Ovary (tissue), 7 donors: ENCODE measurements at regions not wholly inside any gene's neighbourhood (a gene's known extent, or its start where the extent isn't known, plus 50 kb on each side); places are given as distances from the start of the nearest gene placed in this dataset.

Experiments used
- DNase-seq, 5 donors: peaks; one replicate each; pipeline ENCODE4 v3.0.0-alpha.2; 2019 to 2020
- H3K27ac ChIP-seq, 2 donors: fragments of 200-600 bp; one replicate each; pipeline versions ENCODE4 v1.5.1 to v1.8.0; 2019 to 2022
- H3K27me3 ChIP-seq: fragments of 200-600 bp; one replicate; pipeline ENCODE4 v1.8.0; 2022
- H3K36me3 ChIP-seq: fragments of 200-600 bp; sonication (generic); one replicate; pipeline ENCODE4 v1.5.1; 2019
- H3K4me1 ChIP-seq: one replicate; pipeline ENCODE4 v1.8.1; 2013; ENCODE audit warnings: mild to moderate bottlenecking, moderate library complexity; ENCODE audit not compliant: insufficient read depth
- H3K4me3 ChIP-seq: fragments of 200-600 bp; sonication (generic); one replicate; pipeline ENCODE4 v1.5.1; 2017
- H3K9me3 ChIP-seq, 2 donors: fragments of 200-600 bp in 1 of 2; sonication (generic) in 1 of 2; one replicate each; pipeline versions ENCODE4 v1.5.1 to v1.8.1; 2013 to 2019; ENCODE audit warnings: mild to moderate bottlenecking in 1 of 2, moderate library complexity in 1 of 2
- EP300 ChIP-seq: sonication (generic); formaldehyde crosslinking; IDR thresholded peaks from one replicate; pipeline ENCODE4 v1.6.1; 2017; ENCODE audit warnings: antibody characterized with exemption
- POLR2A ChIP-seq: fragments of 450-650 bp; IDR thresholded peaks from one replicate; pipeline ENCODE4 v1.6.1; 2017; ENCODE audit warnings: antibody characterized with exemption, mild to moderate bottlenecking, moderate library complexity
- WGBS, 3 donors: extraction: QIAGEN DNeasy Blood & Tissue Kit in 1 of 3; methylation state at CpG; one replicate each; pipeline versions ENCODE4 v1.1.5 to v1.1.7; 2013 to 2017; 5-methylcytosine and 5-hydroxymethylcytosine counted together
- intact Hi-C, 4 donors: fragments of 100-400 bp; cut with DNase I; formaldehyde crosslinking; loops; one replicate each; pipeline versions ENCODE4 v1.11.0 to v1.15.1; 2022 to 2023
- TF ChIP-seq, protein P1 (sequence below), 3 donors: fragments of 450-650 bp in 2 of 3; fragments of 200-600 bp in 1 of 3; IDR thresholded peaks; one replicate each; pipeline versions ENCODE4 v1.5.1 to v1.8.0; 2016 to 2022; ENCODE audit warnings: antibody characterized with exemption in 3 of 3, mild to moderate bottlenecking in 1 of 3
- donor health status: DM: no; HTN: no; CAD: no; lungs with moderate emphysema.
- donor health status: DM: no; HTN: no; CAD: no.
- donor health status: Bipolar disorder and iron deficiency.
- donor health status: DM: no; HTN: no; CAD: no.
- donor health status: DM: yes; HTN: yes; CAD: no.

DNA sequence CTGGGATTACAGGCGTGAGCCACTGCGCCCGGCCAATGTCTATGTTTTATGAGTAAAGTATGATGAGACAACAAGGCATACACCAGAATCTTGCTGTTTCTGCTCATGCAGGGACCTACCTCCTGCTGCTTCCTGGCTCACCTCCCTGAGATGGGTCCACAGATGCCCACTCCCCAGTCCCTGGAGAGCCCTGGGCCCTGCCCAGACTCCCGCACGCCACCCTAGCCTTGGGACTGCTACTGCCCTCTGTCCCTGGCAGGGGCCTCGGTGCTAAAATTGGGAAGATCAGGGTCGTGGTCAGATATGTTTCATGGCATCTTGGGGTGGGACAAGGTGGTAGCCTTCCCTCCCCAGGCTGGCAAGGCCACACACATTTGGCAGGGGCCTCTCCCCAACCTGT is 84.3 kb upstream of the BCOR start:
- Histone ChIP-seq H3K4me3 (no peak overlapping the region), H3K27ac (no peak overlapping the region), H3K36me3 (no peaks in the 10 kb centered on the region), H3K4me1 (no peaks in the 10 kb centered on the region), H3K27me3 (no peaks in the 10 kb centered on the region), H3K9me3 (no peaks in the 10 kb centered on the region)
- intact Hi-C loops = no loop called here
- TF ChIP-seq EP300 (no peak), POLR2A (no peak)
- TF ChIP-seq, protein P1, sequence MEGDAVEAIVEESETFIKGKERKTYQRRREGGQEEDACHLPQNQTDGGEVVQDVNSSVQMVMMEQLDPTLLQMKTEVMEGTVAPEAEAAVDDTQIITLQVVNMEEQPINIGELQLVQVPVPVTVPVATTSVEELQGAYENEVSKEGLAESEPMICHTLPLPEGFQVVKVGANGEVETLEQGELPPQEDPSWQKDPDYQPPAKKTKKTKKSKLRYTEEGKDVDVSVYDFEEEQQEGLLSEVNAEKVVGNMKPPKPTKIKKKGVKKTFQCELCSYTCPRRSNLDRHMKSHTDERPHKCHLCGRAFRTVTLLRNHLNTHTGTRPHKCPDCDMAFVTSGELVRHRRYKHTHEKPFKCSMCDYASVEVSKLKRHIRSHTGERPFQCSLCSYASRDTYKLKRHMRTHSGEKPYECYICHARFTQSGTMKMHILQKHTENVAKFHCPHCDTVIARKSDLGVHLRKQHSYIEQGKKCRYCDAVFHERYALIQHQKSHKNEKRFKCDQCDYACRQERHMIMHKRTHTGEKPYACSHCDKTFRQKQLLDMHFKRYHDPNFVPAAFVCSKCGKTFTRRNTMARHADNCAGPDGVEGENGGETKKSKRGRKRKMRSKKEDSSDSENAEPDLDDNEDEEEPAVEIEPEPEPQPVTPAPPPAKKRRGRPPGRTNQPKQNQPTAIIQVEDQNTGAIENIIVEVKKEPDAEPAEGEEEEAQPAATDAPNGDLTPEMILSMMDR (IDR thresholded peaks at IDR 0.05) = no peak
- 86 to 91% (median 87%) methylated on average over 7 of the region's 7 CpGs for WGBS, 3 donors
- no peak for DNase-seq

DNA sequence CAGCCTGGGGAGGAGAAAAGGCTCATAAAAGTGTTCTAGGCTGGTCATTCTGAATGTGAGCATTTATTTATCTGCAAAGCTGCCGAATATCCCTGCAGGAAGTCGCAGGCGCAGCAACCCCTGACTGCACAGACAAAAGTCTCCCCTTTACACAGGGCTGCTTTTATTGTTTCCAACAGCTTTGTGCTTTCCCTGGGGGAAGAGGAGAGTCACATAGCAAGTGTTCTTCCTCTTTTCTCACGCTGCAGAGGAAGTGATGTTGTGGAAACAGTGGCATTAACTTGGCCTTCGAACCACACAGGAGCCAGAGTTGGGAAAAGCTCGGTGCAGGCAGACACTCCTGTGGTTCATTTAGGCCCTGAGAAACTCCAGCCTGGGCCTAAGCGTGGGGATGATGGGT is 81.5 kb upstream of the BCOR start:
- H3K4me1 ChIP-seq = no peaks in the 10 kb centered on the region
- H3K4me3 ChIP-seq = no peak overlapping the region
- no peaks in the 10 kb centered on the region for H3K36me3 ChIP-seq
- no peak overlapping the region for H3K27ac ChIP-seq
- intact Hi-C loops = loop anchor here in 1 of 4 donors (5.0 kb wide), 1 partner anchor 83 kb away; no protein-coding TSS in a partner anchor
- H3K9me3 ChIP-seq = no peaks in the 10 kb centered on the region
- WGBS, 3 donors = 73 to 78% (median 77%) methylated on average over 7 of the region's 7 CpGs
- DNase-seq = no peak
- no peaks in the 10 kb centered on the region for H3K27me3 ChIP-seq
- no peak for TF ChIP-seq EP300
- no peak for TF ChIP-seq POLR2A

DNA sequence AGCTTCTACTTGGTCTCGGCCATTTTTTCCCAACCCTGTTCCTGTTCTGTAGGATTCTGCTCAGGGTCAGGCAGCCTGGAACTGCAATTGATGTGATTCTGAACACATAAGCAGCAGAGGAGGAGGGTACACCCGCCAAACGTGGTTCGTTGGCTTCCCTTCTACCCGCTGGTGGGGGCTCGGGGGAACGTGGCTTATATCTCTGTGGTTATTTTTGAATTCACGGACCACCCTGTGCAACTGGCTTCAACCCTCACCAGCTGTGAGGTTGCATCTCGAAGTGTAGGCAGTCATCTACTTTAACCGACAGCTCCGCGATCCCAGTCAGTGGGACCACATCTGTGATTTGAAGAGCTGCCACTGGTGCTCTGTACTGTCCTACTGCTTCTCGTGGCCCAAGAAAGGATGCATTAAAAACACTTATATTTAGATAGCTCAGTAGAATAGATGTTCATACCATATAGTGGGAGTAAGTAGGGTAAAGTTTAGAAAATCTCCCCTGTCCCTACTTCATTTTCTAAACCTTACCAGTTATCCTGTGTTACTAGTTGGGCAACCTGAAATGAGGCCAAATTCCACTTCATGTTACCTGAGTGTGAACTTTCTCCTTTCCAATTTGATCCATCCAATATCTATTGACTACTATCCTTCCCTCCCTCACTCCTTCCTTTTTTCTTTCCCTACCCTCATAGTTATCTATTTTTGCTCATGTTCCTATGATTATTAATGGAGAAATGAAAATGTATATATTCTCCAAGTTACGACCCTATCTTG is 80.4 kb upstream of the BCOR start:
- no peak overlapping the region for H3K4me3 ChIP-seq
- H3K4me1 ChIP-seq = no peaks in the 10 kb centered on the region
- TF ChIP-seq POLR2A = no peak
- 51 to 62% (median 61%) methylated on average over 14 of the region's 14 CpGs for WGBS, 3 donors
- H3K27me3 ChIP-seq = no peaks in the 10 kb centered on the region
- intact Hi-C loops = loop anchor here in 1 of 4 donors (5.0 kb wide), 1 partner anchor 84 kb away; no protein-coding TSS in a partner anchor
- H3K27ac ChIP-seq = no peak overlapping the region
- H3K9me3 ChIP-seq = no peaks in the 10 kb centered on the region
- DNase-seq = peak in 2 of 5 donors; percentile 9 to 21
- H3K36me3 ChIP-seq = no peaks in the 10 kb centered on the region

DNA sequence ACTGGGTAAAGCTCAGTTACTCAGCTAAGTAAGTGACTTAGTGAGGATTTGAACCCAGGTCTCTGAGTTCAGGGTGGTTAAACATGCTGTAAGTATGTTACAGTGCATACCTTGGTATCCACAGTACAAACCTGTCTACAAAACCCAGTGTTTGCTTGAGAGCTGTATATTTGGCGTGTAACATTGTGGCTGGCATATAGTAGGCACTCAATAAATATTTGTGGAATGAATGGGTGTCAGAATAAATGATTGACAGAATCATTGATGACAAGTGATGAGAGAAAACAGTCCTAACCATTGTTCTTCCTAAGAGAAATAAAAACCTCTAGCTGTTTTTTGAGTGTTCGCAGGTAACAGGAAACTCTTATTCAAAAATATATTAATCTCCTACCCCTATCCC is 79.7 kb upstream of the BCOR start:
- no peak for DNase-seq
- Histone ChIP-seq H3K9me3 (no peaks in the 10 kb centered on the region), H3K4me3 (no peak overlapping the region), H3K27me3 (no peaks in the 10 kb centered on the region), H3K27ac (peak overlapping the region in 1 of 2 donors; percentile 89), H3K36me3 (no peaks in the 10 kb centered on the region), H3K4me1 (no peaks in the 10 kb centered on the region)
- intact Hi-C loops = loop anchor here in 1 of 4 donors (5.0 kb wide), 1 partner anchor 85 kb away; no protein-coding TSS in a partner anchor
- TF ChIP-seq, protein P1 (IDR thresholded peaks at IDR 0.05) = no peak
- TF ChIP-seq EP300 (no peak), POLR2A (no peak)
- 83 to 90% (median 88%) methylated on average over 2 of the region's 2 CpGs for WGBS, 3 donors

DNA sequence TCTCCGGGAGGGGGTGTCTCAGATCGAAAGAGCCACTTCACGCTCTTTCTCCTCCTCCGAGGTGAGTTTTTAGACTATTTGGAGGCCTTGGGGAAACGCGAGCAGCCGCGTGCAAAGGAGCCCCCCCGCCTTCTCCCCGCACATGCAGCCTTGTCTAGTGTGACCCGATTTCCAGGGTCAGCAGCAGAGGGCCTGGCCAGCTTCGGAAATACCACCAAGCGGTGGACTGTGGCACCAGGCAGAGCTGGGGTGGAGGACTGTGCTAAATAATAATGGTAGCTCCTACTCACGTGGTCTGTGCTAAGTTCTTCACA is 79.3 kb upstream of the BCOR start:
- TF ChIP-seq, protein P1 (IDR thresholded peaks at IDR 0.05) = no peak
- TF ChIP-seq EP300 = no peak
- no peaks in the 10 kb centered on the region for H3K27me3 ChIP-seq
- H3K36me3 ChIP-seq = no peaks in the 10 kb centered on the region
- peak overlapping the region; percentile 62 for H3K4me3 ChIP-seq
- no peaks in the 10 kb centered on the region for H3K9me3 ChIP-seq
- no peaks in the 10 kb centered on the region for H3K4me1 ChIP-seq
- 6 to 11% (median 8%) methylated on average over 14 of the region's 14 CpGs for WGBS, 3 donors
- peak in 4 of 5 donors; percentile 41 to 67 (median 55) for DNase-seq
- H3K27ac ChIP-seq = peak overlapping the region; percentile 49 to 89
- intact Hi-C loops = loop anchor here in 1 of 4 donors (5.0 kb wide), 1 partner anchor 85 kb away; no protein-coding TSS in a partner anchor
